ENCODE measurements at regions not wholly inside any gene's neighbourhood (a gene's known extent, or its start where the extent isn't known, plus 50 kb on each side); places are given as distances from the start of the nearest gene placed in this dataset.
"Not testable (repeated sequence)": the region's sequence is repeated elsewhere in the genome, so short reads cannot be mapped to it uniquely, and the experiment has no call there.

- no peak for DNase-seq
Measured at GRCh38 chr15:95152741-95153140, 921.4 kb downstream of the MCTP2 start.

- DNase-seq = not testable (repeated sequence)
Measured at GRCh38 chr15:95153201-95153600, 921.8 kb downstream of the MCTP2 start.

- DNase-seq = no peak
Measured at GRCh38 chr15:95160316-95160715, 929.0 kb downstream of the MCTP2 start.

GRCh38 chr15:95162069-95162468 lies 930.7 kb downstream of the MCTP2 start:
- no peak for DNase-seq

- DNase-seq = no peak
Measured at GRCh38 chr15:95162531-95162930, 931.2 kb downstream of the MCTP2 start.

- no peak for DNase-seq
Measured at GRCh38 chr15:95162967-95163531, 931.7 kb downstream of the MCTP2 start.

- no peak for DNase-seq
Measured at GRCh38 chr15:95168152-95168551, 936.8 kb downstream of the MCTP2 start.

- DNase-seq = no peak
Measured at GRCh38 chr15:95168951-95169431, 937.6 kb downstream of the MCTP2 start.

GRCh38 chr15:95169541-95170459 lies 938.4 kb downstream of the MCTP2 start:
- no peak for DNase-seq

- DNase-seq = no peak
Measured at GRCh38 chr15:95170561-95171380, 939.4 kb downstream of the MCTP2 start.

- DNase-seq = no peak
Measured at GRCh38 chr15:95171564-95171963, 940.2 kb downstream of the MCTP2 start.

GRCh38 chr15:95174301-95175259 lies 943.2 kb downstream of the MCTP2 start:
- no peak for DNase-seq

GRCh38 chr15:95175914-95176658 lies 944.7 kb downstream of the MCTP2 start:
- DNase-seq = no peak

GRCh38 chr15:95176794-95177577 lies 945.6 kb downstream of the MCTP2 start:
- no peak for DNase-seq

- no peak for DNase-seq
Measured at GRCh38 chr15:95180530-95180929, 949.2 kb downstream of the MCTP2 start.

- no peak for DNase-seq
Measured at GRCh38 chr15:95182091-95182490, 950.7 kb downstream of the MCTP2 start.

- DNase-seq = no peak
Measured at GRCh38 chr15:95192923-95193322, 961.6 kb downstream of the MCTP2 start.

- DNase-seq = no peak
Measured at GRCh38 chr15:95194746-95195145, 963.4 kb downstream of the MCTP2 start.

GRCh38 chr15:95196176-95196915 lies 965.0 kb downstream of the MCTP2 start:
- no peak for DNase-seq

Data from NCI-H1092 treated with DMSO at 0.1 percent for 48 hours (cell line).